ENCODE measurements at regions not wholly inside any gene's neighbourhood (a gene's known extent, or its start where the extent isn't known, plus 50 kb on each side); places are given as distances from the start of the nearest gene placed in this dataset.

DNA sequence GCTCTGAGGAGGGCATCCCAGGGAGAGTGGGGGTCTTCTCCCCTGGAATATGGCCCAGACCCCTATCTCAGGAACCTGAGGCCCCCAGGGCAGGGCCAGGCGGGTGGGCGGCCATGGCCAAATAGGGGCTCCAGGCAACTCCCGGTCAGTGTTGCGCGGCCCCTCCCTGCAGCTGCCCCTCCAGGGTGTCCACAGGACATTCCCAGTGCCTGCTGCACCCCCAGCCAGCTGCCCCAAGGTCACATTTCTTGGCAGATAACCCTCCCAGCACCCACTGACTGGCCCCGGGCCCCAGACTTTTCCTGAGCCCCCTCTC, 53.6 kb upstream of the EGFL7 start:
- ChIA-PET CTCF (interaction anchor here (1.1 kb wide), 1 partner anchor 120 kb away, joined by 4 read pairs; no protein-coding TSS in a partner anchor), POLR2A (no interaction called here), SMC1A (ENCODE audit: uncharacterized antibody, unreplicated experiment) (no interaction called here), RAD21 (ENCODE audit: unreplicated experiment) (interaction anchor here (1.1 to 1.2 kb wide), 2 partner anchors 70 to 125 kb away, joined by 3 to 4 read pairs; no protein-coding TSS in a partner anchor)
- in situ Hi-C loops (cut with MboI), result no loop called here
- Histone ChIP-seq H3K4me1 (ENCODE audit: control insufficient read depth, insufficient read depth, low read length) (no peaks in the 10 kb centered on the region), H3K4me2 (ENCODE audit: control insufficient read depth, insufficient read depth) (no peak overlapping the region), H3K9me3 (replicated peaks; ENCODE audit: control insufficient read depth, insufficient read depth, low read length) (no peaks in the 10 kb centered on the region), H3K79me2 (ENCODE audit: control insufficient read depth, insufficient read depth, low read length) (no peaks in the 10 kb centered on the region), H2AFZ (ENCODE audit: control insufficient read depth, low read depth, low read length) (no peak overlapping the region), H3K27me3 (replicated peaks in 1 of 2; ENCODE audit: control insufficient read depth in 2 of 2, insufficient read depth in 2 of 2, low read length in 1 of 2) (peaks cover 0 to 2% of the 10 kb centered on the region in 2 experiments; a peak in 2 of 4 replicates), H4K20me1 (ENCODE audit: control insufficient read depth, insufficient read depth) (no peaks in the 10 kb centered on the region), H3K36me3 (ENCODE audit: control insufficient read depth in 2 of 2, insufficient read depth in 2 of 2, low read length in 1 of 2) (no peaks in the 10 kb centered on the region), H3K9ac (ENCODE audit: control insufficient read depth, insufficient read depth, low read length) (no peak overlapping the region), H3K27ac (ENCODE audit: control insufficient read depth, insufficient read depth) (no peak overlapping the region), H3K4me3 (no peak overlapping the region)
- TF ChIP-seq HSF1 (IDR thresholded peaks at IDR 0.05; ENCODE audit: low read depth, low read length) (no peak), RUNX3 (IDR thresholded peaks at IDR 0.05; ENCODE audit: low read length) (no peak), BCL11A (IDR thresholded peaks at IDR 0.05; ENCODE audit: low read depth, low read length) (no peak), TBL1XR1 (IDR thresholded peaks at IDR 0.05; ENCODE audit: low read depth, low read length) (no peak), FOXK2 (IDR thresholded peaks at IDR 0.05) (no peak), EGR1 (IDR thresholded peaks at IDR 0.05; ENCODE audit: borderline replicate concordance in 1 of 2, low read depth in 2 of 2, low read length in 2 of 2) (no peak), NR2F1 (conservative IDR thresholded peaks at IDR 0.05) (no peak)
- DNase-seq (ENCODE audit: low read depth, low spot score) (no peak), FAIRE-seq (no peak), ATAC-seq (no peak)
- 54% methylated on average over 6 of the region's 6 CpGs for WGBS (ENCODE audit: insufficient coverage, insufficient replicate concordance, low lambda C conversion rate, missing lambda C conversion rate)
- BruUV-seq (replicated peaks), result no TSS peak
- intact Hi-C loops (cut with micrococcal nuclease; ENCODE audit: unreplicated experiment), result no loop called here
